Panc1 (cell line): ENCODE measurements at regions not wholly inside any gene's neighbourhood (a gene's known extent, or its start where the extent isn't known, plus 50 kb on each side); places are given as distances from the start of the nearest gene placed in this dataset.
"Not testable (repeated sequence)": the region's sequence is repeated elsewhere in the genome, so short reads cannot be mapped to it uniquely, and the experiment has no call there.

Source experiments
- ATAC-seq: fragments of 200-7000 bp; cut with Tn5 transposase; 2 replicates; pipeline ENCODE4 v1.9.1; 2020; ENCODE audit warnings: mild to moderate bottlenecking, moderate library complexity
- BruUV-seq: library from RNA; stranded (reverse); fragments of 400-500 nt; replicated peaks from 2 replicates; lab custom pipeline; 2021; lab: Mats Ljungman, UMichigan
- CTCF ChIA-PET: fragments of 300-600 bp; sonication (Branson Sonifier 250); formaldehyde crosslinking; loops from one replicate; lab custom pipeline; 2022; ENCODE audit warnings: antibody characterized with exemption; lab: Charles Lee
- POLR2A ChIA-PET: fragments of 300-600 bp; sonication (Branson Sonifier 250); formaldehyde crosslinking; loops from one replicate; lab custom pipeline; 2022; ENCODE audit warnings: antibody characterized with exemption; lab: Charles Lee
- DNase-seq: peaks from one replicate; pipeline ENCODE4 v3.0.0-alpha.2; 2010; ENCODE audit warnings: low read depth, low spot score
- H3K27ac ChIP-seq: 2 replicates; pipeline ENCODE4 v1.5.1; 2011; ENCODE audit warnings: mild to moderate bottlenecking, low read length, inconsistent platforms
- H3K27me3 ChIP-seq: fragments of 200-500 bp; sonication (Bioruptor generic); 2 replicates; pipeline ENCODE4 v1.6.0; 2014; ENCODE audit warnings: low read length, inconsistent platforms; ENCODE audit not compliant: control insufficient read depth, insufficient read depth
- H3K36me3 ChIP-seq: fragments of 200-500 bp; sonication (Bioruptor generic); 2 replicates; pipeline ENCODE4 v1.5.1; 2014; ENCODE audit warnings: inconsistent platforms, mild to moderate bottlenecking, low read length, moderate library complexity; ENCODE audit not compliant: control insufficient read depth, insufficient read depth
- H3K4me1 ChIP-seq: 2 replicates; pipeline ENCODE4 v1.5.1; 2011; ENCODE audit warnings: inconsistent platforms, mild to moderate bottlenecking, low read length, moderate library complexity; ENCODE audit not compliant: control insufficient read depth, insufficient read depth
- H3K4me3 ChIP-seq, 2 experiments: 2 replicates each; pipeline ENCODE4 v1.5.1; 2011 to 2012; ENCODE audit warnings: low read depth in 2 of 2, low read length in 2 of 2, mild to moderate bottlenecking in 2 of 2, inconsistent platforms in 1 of 2, moderate library complexity in 1 of 2
- H3K9me3 ChIP-seq: fragments of 200-500 bp; sonication (Bioruptor generic); 2 replicates; pipeline ENCODE4 v1.5.1; 2014; ENCODE audit warnings: low read depth, mild to moderate bottlenecking, inconsistent platforms, low read length, moderate library complexity; ENCODE audit not compliant: control insufficient read depth, insufficient read depth
- CTCF ChIP-seq: fragments of 450-650 bp; IDR thresholded peaks from 2 replicates; pipeline ENCODE4 v1.5.1; 2017; ENCODE audit warnings: mild to moderate bottlenecking
- POLR2AphosphoS5 ChIP-seq: IDR thresholded peaks from 2 replicates; pipeline ENCODE4 v1.6.1; 2012; ENCODE audit warnings: mild to moderate bottlenecking, low read depth, low read length, moderate library complexity
- REST ChIP-seq, 2 experiments: IDR thresholded peaks; 2 replicates each; pipeline ENCODE4 v1.6.1; 2011 to 2012; ENCODE audit warnings: low read depth in 2 of 2, control low read depth in 1 of 2, low read length in 1 of 2, mild to moderate bottlenecking in 1 of 2, moderate library complexity in 1 of 2; ENCODE audit not compliant: insufficient read depth in 1 of 2
- SIN3A ChIP-seq: IDR thresholded peaks from 2 replicates; pipeline ENCODE4 v1.6.1; 2012; ENCODE audit warnings: low read depth, mild to moderate bottlenecking, low read length, moderate library complexity, borderline replicate concordance; ENCODE audit not compliant: insufficient read depth
- TCF7L2 ChIP-seq: IDR thresholded peaks from 2 replicates; pipeline ENCODE4 v1.6.1; 2011; ENCODE audit warnings: mild to moderate bottlenecking, low read depth, low read length, inconsistent platforms
- in situ Hi-C: cut with HindIII; loops from 2 replicates; pipeline ENCODE4 v1.10.0; 2016; ENCODE audit warnings: low sequenced_read_pairs, low pct_unique_long_range_greater_than_20kb
- intact Hi-C: fragments of 100-400 bp; cut with micrococcal nuclease; formaldehyde crosslinking; loops from one replicate; pipeline ENCODE4 v1.10.0; 2022; ENCODE audit not compliant: unreplicated experiment

- POLR2A ChIA-PET, result no interaction called here
- ATAC-seq (no peak), DNase-seq (no peak)
- no peak overlapping the region for H3K27ac ChIP-seq
- no peaks in the 10 kb centered on the region for H3K9me3 ChIP-seq
- no peaks in the 10 kb centered on the region for H3K36me3 ChIP-seq
- TF ChIP-seq REST (IDR thresholded peaks at IDR 0.05; ENCODE audit: insufficient read depth in 1 of 2, low read depth in 2 of 2, low read length in 1 of 2) (no peak), TCF7L2 (no peak), CTCF (no peak), POLR2AphosphoS5 (no peak), SIN3A (no peak)
- no peaks in the 10 kb centered on the region for H3K27me3 ChIP-seq
- intact Hi-C loops, result no loop called here
- no peak overlapping the region for H3K4me3 ChIP-seq
- in situ Hi-C loops, result no loop called here
- BruUV-seq, result no TSS peak
- CTCF ChIA-PET, result no interaction called here
- H3K4me1 ChIP-seq, result no peaks in the 10 kb centered on the region
Measured at GRCh38 chr1:238329671-238330070, 438.9 kb upstream of the ZP4 start.

GRCh38 chr1:238327033-238327432, 436.3 kb upstream of the ZP4 start:
- in situ Hi-C loops, H3K4me3 ChIP-seq, H3K27ac ChIP-seq, DNase-seq, POLR2A ChIA-PET, H3K9me3 ChIP-seq, BruUV-seq, H3K4me1 ChIP-seq, H3K27me3 ChIP-seq, H3K36me3 ChIP-seq, intact Hi-C loops, CTCF ChIA-PET, ATAC-seq: not testable (repeated sequence)

- POLR2A ChIA-PET, ATAC-seq, in situ Hi-C loops: not testable (repeated sequence)
Measured at GRCh38 chr1:238326479-238326878, 435.8 kb upstream of the ZP4 start.

More at GRCh38 chr1:238326479-238326878, 435.8 kb upstream of the ZP4 start:
- CTCF ChIA-PET, H3K9me3 ChIP-seq, DNase-seq, H3K36me3 ChIP-seq, intact Hi-C loops, H3K27ac ChIP-seq, BruUV-seq, H3K27me3 ChIP-seq, H3K4me1 ChIP-seq, H3K4me3 ChIP-seq: not testable (repeated sequence)
